ENCODE measurements at regions not wholly inside any gene's neighbourhood (a gene's known extent, or its start where the extent isn't known, plus 50 kb on each side); places are given as distances from the start of the nearest gene placed in this dataset.

- TF ChIP-seq CTCF (IDR thresholded peaks at IDR 0.05): no peak
- no peak for TF ChIP-seq EP300 (IDR thresholded peaks at IDR 0.05)
Measured at GRCh38 chr12:27900920-27901879, 71.3 kb downstream of the PTHLH start.
